ENCODE measurements at regions not wholly inside any gene's neighbourhood (a gene's known extent, or its start where the extent isn't known, plus 50 kb on each side); places are given as distances from the start of the nearest gene placed in this dataset.
A peak's percentile ranks its signal among the peaks of the same experiment; 100 is the strongest.

GRCh38 chr2:48135797-48136196 is 178.7 kb upstream of the FOXN2 start:
- no peak for DNase-seq

GRCh38 chr2:48137829-48138228 is 176.7 kb upstream of the FOXN2 start:
- DNase-seq = no peak

DNA sequence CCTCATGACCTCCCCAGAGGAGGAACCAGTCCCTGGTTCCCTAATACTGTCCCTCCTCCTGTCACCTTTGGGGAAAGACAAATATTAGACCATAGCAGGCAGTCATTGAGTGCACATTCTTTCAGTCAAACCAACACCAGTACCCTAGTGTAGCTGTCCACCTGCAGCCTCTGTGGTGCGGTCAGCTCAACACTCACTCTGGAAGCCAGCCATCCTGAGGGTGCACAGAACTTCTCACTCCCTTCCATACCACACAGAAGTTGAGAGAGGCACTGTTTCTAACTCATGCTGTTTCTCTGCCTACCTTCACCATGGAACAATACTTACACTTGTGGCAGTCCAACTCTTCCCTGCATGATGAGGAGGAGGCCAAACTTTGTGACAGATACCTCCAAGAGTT is 175.6 kb upstream of the FOXN2 start:
- DNase-seq = no peak

DNA sequence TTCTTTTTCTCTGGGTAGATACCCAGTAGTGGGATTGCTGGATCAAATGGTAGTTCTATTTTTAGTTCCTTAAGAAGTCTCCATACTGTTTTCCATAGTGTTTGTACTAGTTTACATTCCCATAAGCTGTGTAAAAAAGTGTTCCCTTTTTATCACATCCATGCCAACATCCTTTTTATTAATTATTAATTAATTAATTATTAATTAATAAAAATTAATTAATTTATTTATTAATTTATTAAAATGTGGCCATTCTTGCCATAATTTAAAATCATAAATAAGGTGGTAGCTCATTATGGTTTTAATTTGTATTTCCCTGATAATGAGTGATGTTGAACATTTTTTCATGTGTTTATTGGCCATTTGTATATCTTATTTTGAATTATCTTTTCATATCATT is 173.9 kb upstream of the FOXN2 start:
- no peak for DNase-seq

DNA sequence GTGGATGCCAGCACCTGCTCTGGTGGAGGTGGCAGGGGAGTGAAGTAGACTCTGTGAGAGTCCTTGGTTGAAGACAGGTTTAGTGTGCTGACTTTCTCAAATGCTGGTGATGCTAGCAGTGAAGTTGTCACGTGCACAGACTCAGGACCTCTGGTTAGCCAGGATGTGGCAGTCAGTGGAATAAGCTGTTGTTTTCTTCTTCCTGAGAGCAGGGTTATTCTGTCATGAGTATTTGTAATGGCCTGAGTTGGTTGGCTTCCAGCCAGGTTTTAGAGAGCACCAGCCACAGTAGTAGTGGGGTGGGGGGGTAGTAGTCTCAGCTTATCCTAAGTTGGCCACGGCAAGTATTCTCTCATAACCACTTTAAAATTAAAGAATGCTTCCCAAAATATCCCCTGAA is 169.7 kb upstream of the FOXN2 start:
- DNase-seq = peak in 1 of 58 donors; percentile 11

DNA sequence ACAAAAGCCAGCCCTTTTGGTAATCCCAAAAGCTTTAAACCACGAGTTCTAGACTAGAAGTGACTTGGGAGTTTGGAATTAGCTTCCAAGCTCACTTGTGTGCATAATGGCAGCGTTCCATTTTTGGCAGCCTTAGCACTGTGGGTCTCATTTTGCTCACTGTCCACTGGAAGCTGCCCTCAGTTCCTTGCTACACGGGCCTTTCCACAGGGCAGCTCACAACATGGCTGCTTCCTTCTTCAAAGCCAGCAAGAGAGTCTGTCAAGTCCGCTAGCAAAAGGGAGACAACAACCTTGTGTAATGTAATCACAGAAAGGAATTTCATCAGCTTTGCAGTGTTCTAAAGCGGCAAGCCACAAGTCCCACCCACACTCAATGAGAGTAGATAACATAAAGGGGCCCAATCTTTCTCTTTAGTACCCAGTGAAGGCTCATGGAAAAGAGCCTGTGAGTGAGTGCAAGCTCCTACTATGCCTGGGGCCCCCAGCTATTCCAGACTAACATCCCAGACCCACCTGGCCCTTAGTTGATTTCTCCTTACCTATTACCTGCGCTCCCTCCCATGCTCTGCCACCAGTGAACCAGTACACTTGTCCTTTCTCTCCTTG is 168.5 kb upstream of the FOXN2 start:
- no peak for DNase-seq

GRCh38 chr2:48146552-48146951 is 167.9 kb upstream of the FOXN2 start:
- DNase-seq = no peak

GRCh38 chr2:48147719-48148118 is 166.8 kb upstream of the FOXN2 start:
- DNase-seq = no peak

GRCh38 chr2:48148841-48149430 is 165.5 kb upstream of the FOXN2 start:
- no peak for DNase-seq

DNA sequence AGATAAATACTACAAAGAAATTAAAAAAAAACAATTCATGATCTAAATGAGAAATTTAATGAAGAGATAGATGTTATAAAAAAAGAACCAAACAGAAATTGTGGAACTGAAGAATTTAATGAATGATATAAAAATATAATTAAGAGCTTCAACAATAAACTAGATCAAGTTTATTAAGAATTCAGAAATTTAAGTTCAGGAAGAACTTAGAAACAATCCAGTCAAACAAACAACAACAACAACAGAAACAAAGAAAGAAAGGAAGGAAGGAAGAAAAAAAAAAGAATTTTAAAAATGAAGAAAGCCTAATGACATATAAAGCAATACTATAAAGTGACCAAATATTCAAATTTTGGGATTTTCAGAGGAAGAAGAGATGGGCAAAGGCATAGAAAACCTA is 157.3 kb upstream of the FOXN2 start:
- DNase-seq = no peak

DNA sequence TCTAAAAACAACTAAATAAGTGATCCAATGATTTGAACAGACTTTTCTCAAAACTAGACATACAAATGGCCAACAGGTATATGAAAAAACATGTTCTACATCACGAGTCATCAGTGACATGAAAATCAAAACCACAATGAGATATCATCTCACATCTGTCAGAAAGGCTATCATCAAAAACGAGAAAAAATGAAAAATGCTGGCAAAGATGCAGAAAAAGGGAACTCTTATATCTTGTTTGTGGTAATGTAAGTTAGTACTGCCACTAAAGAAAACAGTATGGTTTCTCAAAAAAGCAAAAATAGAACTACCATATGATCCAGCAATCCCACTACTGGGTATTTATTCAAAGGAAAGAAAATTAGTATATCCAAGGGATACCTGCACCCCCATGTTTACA is 152.9 kb upstream of the FOXN2 start:
- no peak for DNase-seq

DNA sequence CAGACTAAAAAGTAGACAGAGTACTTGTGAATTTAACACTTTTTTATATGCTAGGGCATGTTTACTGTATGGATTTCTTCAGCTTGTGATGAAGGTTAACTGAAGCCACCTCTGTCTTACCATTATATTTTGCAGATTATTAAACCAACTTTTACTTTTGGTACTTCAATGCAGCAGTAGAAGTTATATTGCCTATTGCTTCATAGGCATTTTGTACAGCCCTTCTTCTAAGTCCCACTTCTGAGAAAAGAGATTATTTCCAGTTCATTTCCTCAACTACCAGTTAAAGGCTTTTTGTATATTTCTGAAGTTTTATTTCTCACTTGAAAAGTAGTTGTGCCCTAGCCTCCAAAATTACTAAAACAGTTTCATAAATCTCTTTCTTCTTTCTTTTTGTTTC is 151.7 kb upstream of the FOXN2 start:
- DNase-seq = no peak

GRCh38 chr2:48165070-48165753 is 149.3 kb upstream of the FOXN2 start:
- no peak for DNase-seq

- no peak for DNase-seq
Observed at GRCh38 chr2:48169141-48169592, 145.3 kb upstream of the FOXN2 start.

GRCh38 chr2:48170281-48170680 is 144.2 kb upstream of the FOXN2 start:
- DNase-seq = no peak

DNA sequence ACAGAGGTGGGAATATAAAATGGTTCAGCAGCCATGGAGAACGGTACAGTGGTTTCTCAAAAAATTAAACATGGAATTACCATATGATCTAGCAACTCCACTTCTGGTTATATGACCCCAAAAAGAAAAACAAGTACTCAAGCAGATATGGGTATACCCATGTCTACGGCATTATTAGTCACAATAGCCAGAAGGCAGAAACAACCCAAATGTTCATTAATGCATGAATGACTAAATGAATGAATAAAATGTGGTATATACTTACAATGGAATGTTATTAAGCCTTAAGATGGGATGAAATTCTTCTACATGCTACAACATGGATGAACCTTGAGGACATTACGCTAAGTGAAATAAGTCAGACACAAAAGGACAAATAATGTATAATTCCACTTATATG is 141.3 kb upstream of the FOXN2 start:
- DNase-seq = no peak

DNA sequence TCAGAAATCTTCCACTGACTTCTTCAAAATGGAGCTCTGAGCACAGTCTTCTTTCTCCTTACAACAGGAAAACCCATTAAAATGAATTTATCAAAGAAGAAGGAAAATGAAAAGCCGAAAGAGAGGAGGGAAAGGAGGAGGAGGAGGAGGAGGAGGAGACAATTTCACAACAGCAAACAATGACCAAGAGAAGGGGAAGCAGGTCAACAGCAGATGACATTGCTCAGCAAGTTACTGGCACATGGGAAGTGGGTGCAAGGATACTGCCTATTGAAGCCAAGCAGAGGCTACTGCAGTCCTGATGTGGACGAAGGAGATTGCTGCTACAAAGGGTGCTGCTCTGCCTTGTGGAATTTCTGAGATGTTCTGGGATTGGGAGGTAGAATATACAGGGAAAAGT is 140.0 kb upstream of the FOXN2 start:
- no peak for DNase-seq

DNA sequence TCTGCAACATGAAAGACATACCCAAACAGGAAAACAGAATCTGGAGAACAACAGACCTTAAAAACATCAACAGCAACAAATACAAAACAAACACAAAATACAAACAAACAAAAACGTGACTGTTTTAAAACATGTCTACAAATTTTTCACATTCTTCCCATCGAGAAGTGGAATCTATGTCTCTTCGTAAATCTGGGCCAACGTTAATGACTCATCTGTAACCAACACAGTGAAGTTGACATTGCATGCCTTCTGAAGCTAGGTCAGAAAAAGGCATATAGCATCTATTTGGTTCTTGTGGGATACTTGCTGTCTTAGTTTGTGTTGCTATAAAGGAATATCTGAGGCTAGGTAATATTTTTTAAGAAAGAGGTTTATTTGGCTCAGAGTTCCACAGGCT is 139.2 kb upstream of the FOXN2 start:
- DNase-seq = no peak

GRCh38 chr2:48175656-48176055 is 138.8 kb upstream of the FOXN2 start:
- DNase-seq = no peak

DNA sequence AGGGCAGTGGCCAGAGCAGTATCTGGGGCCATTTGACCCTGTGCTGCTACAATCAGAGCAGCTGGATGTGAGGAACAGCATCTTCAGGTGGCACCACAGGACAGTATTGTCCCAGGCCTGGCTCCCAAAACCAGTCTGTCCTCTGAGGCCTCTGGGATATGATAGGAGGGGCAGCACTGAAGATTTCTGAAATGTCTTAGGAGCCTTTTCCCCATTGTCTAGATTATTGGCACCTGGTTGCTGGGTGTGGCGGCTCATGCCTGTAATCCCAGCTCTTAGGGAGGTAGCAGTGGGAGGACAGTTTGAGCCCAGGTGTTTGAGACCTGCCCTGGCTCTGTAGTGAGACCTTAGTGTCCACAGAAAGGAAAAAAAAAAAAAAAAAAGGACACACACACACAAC is 137.6 kb upstream of the FOXN2 start:
- no peak for DNase-seq

DNA sequence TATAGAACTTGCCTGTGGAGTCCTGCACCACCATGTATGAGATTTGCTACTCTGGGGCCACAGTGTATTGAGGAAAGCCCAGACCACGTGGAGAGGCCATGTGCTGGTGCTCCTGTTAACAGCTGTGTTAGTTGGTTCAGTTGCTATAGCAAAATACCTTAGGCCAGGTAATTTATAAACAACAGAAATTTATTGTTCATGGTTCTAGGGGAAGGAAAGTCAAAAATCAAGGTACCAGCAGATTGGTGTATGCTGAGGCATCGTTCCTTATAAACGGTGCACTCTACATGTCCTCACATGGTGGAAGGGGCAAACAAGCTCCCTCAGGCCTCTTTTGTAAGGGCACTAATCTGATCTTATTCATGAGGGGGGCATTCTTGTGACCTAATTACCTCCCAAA is 135.9 kb upstream of the FOXN2 start:
- DNase-seq = no peak

GRCh38 chr2:48180557-48180956 is 133.9 kb upstream of the FOXN2 start:
- no peak for DNase-seq

DNA sequence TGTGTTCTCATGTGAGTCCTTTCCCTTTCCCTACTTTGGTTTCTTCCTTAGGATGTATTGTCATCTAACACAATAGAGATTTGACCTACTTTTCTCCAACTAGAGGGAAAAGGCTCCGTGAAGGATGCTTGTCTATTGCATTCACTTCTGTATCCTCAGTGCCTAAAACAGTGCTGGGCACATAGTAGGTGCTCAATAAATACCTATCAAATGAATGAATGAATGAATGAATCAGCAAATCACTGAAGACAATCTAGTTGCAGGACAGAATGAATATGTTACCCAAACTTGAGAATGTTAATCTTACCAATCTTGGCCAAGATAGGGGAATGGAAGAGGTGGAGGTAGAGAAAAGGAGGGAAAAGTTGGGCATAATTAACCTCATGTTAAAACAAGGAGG is 131.2 kb upstream of the FOXN2 start:
- DNase-seq = no peak
